ENCODE measurements at regions not wholly inside any gene's neighbourhood (a gene's known extent, or its start where the extent isn't known, plus 50 kb on each side); places are given as distances from the start of the nearest gene placed in this dataset.
"Not testable (repeated sequence)": the region's sequence is repeated elsewhere in the genome, so short reads cannot be mapped to it uniquely, and the experiment has no call there.

DNA sequence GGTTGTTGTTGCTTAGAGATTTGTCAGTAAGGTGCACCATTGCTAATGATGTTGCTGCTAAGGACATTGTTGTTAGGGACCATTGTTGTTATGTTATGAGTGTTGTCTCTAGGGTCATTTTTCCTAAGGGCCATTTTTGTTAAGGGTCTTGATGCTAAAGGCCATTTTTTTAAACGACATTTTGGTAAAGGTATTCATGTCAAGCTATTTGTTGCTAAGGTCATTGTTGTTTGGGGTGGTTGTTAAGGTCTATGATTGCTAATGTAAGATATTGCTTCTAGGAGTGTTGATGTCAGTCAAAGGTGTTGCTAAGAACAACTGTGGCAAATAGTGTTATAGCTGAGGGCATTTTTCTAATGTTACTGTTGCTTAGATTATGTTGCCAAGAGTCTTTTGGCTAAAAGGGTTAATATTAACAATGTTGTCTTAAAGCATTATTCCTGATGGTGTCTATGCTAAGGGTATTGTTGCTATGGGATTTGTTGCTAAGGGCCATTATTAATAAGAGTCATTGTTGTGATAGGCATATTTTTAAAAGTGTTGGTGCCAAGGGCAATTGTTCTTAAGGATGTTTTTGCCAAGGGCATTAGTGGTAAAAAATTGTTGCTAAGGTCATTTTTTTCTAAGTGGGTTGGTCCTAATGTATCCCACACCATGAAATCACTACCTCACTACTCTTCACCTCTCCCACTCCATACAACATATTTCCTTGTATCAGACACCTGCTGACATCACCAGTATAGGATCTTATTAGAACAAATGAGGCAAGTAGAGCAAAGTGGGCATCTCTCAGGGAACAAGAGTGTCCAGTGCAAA, 56.2 kb downstream of the SPATA31A6 start:
- DNase-seq; H3K4me1 Mint-ChIP-seq; H3K36me3 Mint-ChIP-seq (ENCODE audit: low read depth); H3K27ac Mint-ChIP-seq; H3K9me3 Mint-ChIP-seq; H3K4me3 Mint-ChIP-seq; H3K27me3 Mint-ChIP-seq (ENCODE audit: low read depth, poor library complexity): not testable (repeated sequence)

DNA sequence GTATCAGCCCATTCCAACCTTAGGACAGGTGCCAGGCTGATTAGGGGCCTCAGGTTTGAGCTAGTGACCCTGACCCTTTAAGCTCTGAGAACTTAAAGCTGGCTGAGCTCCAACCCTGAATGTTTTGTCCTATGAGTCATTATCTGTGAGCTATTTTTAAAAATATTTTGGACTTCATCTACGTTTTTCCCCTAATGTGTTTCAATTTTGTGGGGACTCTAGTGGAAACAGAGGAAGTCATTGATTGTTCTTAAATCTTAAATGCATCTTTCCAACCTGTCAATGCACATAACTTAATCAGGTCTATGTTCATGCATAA, 56.8 kb downstream of the SPATA31A6 start:
- H3K36me3 Mint-ChIP-seq (ENCODE audit: low read depth); DNase-seq; H3K27me3 Mint-ChIP-seq (ENCODE audit: low read depth, poor library complexity); H3K27ac Mint-ChIP-seq; H3K4me1 Mint-ChIP-seq; H3K4me3 Mint-ChIP-seq; H3K9me3 Mint-ChIP-seq: not testable (repeated sequence)

DNA sequence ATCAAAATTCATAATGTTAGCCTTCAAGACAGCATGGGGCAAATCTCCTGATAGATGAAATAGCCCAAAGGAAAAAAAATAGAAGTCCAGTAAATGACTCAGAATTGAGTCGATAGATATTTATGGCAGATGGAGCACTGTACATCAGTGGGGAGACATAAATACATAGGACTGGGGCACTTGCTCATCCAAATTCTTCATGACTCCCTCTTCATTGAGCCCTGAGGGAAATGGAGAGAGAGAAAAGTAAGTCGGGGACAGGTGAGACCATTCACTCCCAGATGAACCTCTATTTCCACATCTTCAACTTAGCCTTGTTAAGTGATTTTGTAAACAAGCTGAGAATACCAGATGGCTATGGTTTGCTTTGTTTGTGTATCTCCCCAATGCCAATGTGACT, 59.8 kb downstream of the SPATA31A6 start:
- DNase-seq; H3K4me1 Mint-ChIP-seq; H3K36me3 Mint-ChIP-seq (ENCODE audit: low read depth); H3K27me3 Mint-ChIP-seq (ENCODE audit: low read depth, poor library complexity); H3K27ac Mint-ChIP-seq; H3K9me3 Mint-ChIP-seq; H3K4me3 Mint-ChIP-seq: not testable (repeated sequence)

- not testable (repeated sequence) for H3K4me3 Mint-ChIP-seq; H3K4me1 Mint-ChIP-seq; H3K9me3 Mint-ChIP-seq; DNase-seq; H3K36me3 Mint-ChIP-seq (ENCODE audit: low read depth); H3K27me3 Mint-ChIP-seq (ENCODE audit: low read depth, poor library complexity); H3K27ac Mint-ChIP-seq
Measured at GRCh38 chr9:42243822-42244221, 60.4 kb downstream of the SPATA31A6 start.

DNA sequence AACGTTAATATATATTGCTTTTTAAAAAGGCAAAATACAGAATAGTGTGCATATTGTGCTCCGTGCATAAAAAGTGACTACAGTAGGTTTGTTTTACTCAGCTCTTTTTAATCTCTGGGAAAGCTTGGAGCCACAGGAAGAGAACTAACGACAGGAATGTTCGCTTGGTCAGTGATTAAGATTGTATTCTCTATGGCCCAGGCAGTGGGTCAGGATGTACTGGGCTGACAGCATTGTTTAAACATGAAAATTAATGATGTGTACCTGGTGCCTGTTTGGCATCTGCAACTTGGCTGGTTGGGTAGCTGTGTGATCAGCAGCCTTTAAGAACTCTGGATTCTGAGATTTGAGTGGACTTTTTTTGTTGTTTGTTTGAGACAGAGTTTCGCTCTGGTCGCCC, 85.3 kb downstream of the SPATA31A6 start:
- not testable (repeated sequence) for H3K36me3 Mint-ChIP-seq (ENCODE audit: low read depth); H3K27ac Mint-ChIP-seq

DNA sequence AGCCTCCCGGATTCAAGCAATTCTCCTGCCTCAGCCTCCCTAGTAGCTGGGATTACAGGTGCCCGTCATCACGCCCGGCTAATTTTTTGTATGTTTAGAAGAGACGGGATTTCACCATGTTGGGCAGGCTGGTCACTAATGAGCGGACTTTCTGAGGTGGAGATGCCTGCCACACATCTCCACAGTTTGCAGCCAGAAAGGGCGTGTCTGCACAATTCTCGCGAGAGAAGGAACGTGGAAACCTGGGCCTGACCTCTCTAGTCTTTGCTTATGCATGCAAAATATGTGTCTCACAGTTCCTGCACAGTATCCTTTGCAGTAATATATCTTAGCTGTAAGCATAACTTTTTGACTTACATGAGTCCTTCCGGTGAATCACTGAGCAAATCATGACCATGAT, 85.7 kb downstream of the SPATA31A6 start:
- not testable (repeated sequence) for H3K27me3 Mint-ChIP-seq (ENCODE audit: low read depth, poor library complexity); H3K9me3 Mint-ChIP-seq; H3K27ac Mint-ChIP-seq; H3K36me3 Mint-ChIP-seq (ENCODE audit: low read depth); H3K4me3 Mint-ChIP-seq; H3K4me1 Mint-ChIP-seq; DNase-seq

More for the DNA sequence above, 85.3 kb downstream of the SPATA31A6 start:
- not testable (repeated sequence) for H3K4me1 Mint-ChIP-seq; DNase-seq; H3K9me3 Mint-ChIP-seq; H3K27me3 Mint-ChIP-seq (ENCODE audit: low read depth, poor library complexity); H3K4me3 Mint-ChIP-seq

DNA sequence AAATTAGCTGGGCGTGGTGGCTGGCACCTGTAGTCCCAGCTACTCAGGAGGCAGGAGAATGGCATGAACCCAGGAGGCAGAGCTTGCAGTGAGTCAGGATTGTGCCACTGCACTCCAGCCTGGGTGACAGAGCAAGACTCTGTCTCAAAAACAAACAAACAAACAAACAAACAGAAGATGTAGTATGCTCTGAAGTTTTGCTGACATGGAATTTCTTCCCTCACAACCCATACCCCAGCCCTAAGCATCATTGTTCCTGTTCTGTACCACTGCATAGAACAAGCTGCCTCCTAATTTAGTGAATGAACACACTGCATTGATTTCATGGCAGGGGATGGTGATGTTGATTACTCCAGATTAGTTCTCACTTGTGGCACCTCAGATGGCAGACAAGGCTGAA, 89.7 kb downstream of the SPATA31A6 start:
- not testable (repeated sequence) for H3K9me3 Mint-ChIP-seq; H3K36me3 Mint-ChIP-seq (ENCODE audit: low read depth); H3K27ac Mint-ChIP-seq; H3K27me3 Mint-ChIP-seq (ENCODE audit: low read depth, poor library complexity); DNase-seq; H3K4me3 Mint-ChIP-seq
- H3K4me1 Mint-ChIP-seq = peaks cover 14% of the 10 kb centered on the region

- H3K36me3 Mint-ChIP-seq (ENCODE audit: low read depth) = no peaks in the 10 kb centered on the region
- no peak overlapping the region for H3K27ac Mint-ChIP-seq
- H3K4me1 Mint-ChIP-seq = peaks cover 14% of the 10 kb centered on the region
- no peak for DNase-seq
- H3K4me3 Mint-ChIP-seq = no peak overlapping the region
- peaks cover 3% of the 10 kb centered on the region for H3K27me3 Mint-ChIP-seq (ENCODE audit: low read depth, poor library complexity)
- no peaks in the 10 kb centered on the region for H3K9me3 Mint-ChIP-seq
- no peak for TF ChIP-seq CTCF (IDR thresholded peaks at IDR 0.05)
Measured at GRCh38 chr9:42275141-42275540, 91.7 kb downstream of the SPATA31A6 start.

DNA sequence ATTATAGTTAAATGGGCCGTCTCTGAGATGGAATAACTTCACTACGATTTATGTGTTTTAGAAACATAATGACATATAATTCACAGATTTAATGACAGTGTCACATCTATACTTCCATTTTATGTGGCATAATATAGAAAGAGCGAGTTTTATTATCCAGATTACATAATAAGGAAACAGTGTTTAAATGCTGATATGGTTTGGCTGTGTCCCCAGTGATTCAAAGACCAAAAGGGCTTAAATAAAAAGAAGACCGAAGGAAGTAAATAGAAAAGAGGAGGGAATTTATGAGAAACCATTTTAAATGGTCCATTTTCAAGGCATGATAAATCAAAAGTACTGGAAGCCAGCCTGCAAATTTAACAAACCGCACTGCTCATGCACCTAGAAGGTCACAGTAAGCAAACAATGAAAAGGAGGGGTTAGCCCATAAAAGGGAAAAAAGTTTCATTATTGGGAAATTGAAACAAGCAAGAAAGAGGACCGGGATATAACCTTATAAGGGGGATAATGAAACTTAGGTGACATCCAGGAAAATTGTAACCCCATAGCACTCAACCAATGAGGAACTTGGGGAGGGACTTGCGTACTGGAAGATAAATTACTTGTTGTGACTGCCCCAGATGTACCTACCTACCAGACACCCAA, 99.2 kb downstream of the SPATA31A6 start:
- not testable (repeated sequence) for DNase-seq; H3K9me3 Mint-ChIP-seq; H3K27ac Mint-ChIP-seq; H3K4me3 Mint-ChIP-seq; H3K27me3 Mint-ChIP-seq (ENCODE audit: low read depth, poor library complexity); H3K36me3 Mint-ChIP-seq (ENCODE audit: low read depth)
- H3K4me1 Mint-ChIP-seq = peaks cover 20% of the 10 kb centered on the region

DNA sequence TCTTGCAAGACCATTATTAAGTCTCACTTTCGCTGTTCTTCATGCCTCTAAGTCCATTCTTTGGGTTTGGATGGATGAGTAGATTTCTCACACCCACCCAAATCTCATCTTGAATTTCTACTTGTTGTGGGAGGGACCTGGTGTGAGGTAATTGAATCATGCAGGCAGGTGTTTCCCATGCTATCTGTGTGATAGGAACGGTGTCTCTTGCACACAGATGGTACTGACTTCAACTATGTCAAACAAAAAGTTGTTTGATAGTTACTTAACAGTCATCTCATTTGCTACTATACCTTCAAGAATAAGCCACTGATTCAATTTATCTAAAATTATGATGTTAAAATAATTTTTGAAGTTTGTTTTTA, 99.7 kb downstream of the SPATA31A6 start:
- DNase-seq; H3K27ac Mint-ChIP-seq; H3K4me3 Mint-ChIP-seq; H3K36me3 Mint-ChIP-seq (ENCODE audit: low read depth); H3K9me3 Mint-ChIP-seq; H3K27me3 Mint-ChIP-seq (ENCODE audit: low read depth, poor library complexity): not testable (repeated sequence)
- peaks cover 22% of the 10 kb centered on the region for H3K4me1 Mint-ChIP-seq

- Mint-ChIP-seq H3K27ac (peak overlapping the region; percentile 58), H3K4me1 (peaks cover 28% of the 10 kb centered on the region)
- not testable (repeated sequence) for DNase-seq; H3K9me3 Mint-ChIP-seq; H3K4me3 Mint-ChIP-seq; H3K27me3 Mint-ChIP-seq (ENCODE audit: low read depth, poor library complexity); H3K36me3 Mint-ChIP-seq (ENCODE audit: low read depth)
Measured at GRCh38 chr9:42286145-42286845, 102.8 kb downstream of the SPATA31A6 start.

DNA sequence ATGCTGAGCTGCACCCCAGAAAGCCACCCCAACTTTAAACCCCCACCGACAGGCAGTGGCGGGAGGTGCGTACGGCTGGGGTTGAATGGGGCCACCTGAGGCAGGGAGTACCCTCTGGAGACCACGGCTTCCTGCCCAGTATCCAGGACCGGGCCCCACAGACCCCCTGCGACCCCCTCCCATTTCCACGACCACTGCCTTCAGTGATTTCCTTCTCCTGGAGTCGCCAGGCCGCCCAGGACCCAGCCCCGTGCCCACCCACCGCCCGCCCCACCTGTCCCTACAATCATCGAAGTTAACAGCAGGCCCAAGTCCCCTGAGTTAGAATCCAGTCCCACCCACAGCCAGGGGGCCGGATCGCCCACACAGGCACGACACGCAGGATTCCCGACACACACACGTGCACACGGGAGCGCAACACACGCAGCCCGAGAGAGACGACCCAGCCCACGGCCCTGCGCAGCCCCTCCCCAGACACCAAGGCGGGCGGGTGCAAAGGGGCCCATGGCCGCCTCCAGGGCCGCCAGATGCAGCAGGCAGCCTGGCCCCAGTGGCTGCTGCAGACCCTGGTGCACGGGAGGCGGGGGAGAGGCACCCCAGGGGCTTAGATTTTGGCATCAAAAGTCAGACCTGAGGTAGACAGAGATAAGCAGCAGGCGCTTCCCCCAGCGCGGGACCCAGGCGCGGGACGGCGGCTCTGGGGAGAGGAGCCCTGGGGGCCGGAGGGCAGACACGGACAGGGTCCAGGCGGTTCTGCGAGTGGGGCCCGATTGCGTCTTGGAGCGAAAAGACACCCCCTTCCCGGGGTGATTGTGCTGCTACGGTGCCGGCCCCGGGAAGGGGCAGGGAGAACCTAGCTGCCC, 104.8 kb downstream of the SPATA31A6 start:
- peaks cover 22% of the 10 kb centered on the region for H3K4me1 Mint-ChIP-seq
- H3K9me3 Mint-ChIP-seq; H3K27ac Mint-ChIP-seq; H3K36me3 Mint-ChIP-seq (ENCODE audit: low read depth); H3K27me3 Mint-ChIP-seq (ENCODE audit: low read depth, poor library complexity); DNase-seq; H3K4me3 Mint-ChIP-seq: not testable (repeated sequence)

- not testable (repeated sequence) for H3K27ac Mint-ChIP-seq; DNase-seq; H3K36me3 Mint-ChIP-seq (ENCODE audit: low read depth); H3K27me3 Mint-ChIP-seq (ENCODE audit: low read depth, poor library complexity); H3K9me3 Mint-ChIP-seq; H3K4me3 Mint-ChIP-seq
- H3K4me1 Mint-ChIP-seq = peaks cover 22% of the 10 kb centered on the region
Measured at GRCh38 chr9:42288865-42289229, 105.4 kb downstream of the SPATA31A6 start.
